ENCODE measurements at regions not wholly inside any gene's neighbourhood (a gene's known extent, or its start where the extent isn't known, plus 50 kb on each side); places are given as distances from the start of the nearest gene placed in this dataset.

DNA sequence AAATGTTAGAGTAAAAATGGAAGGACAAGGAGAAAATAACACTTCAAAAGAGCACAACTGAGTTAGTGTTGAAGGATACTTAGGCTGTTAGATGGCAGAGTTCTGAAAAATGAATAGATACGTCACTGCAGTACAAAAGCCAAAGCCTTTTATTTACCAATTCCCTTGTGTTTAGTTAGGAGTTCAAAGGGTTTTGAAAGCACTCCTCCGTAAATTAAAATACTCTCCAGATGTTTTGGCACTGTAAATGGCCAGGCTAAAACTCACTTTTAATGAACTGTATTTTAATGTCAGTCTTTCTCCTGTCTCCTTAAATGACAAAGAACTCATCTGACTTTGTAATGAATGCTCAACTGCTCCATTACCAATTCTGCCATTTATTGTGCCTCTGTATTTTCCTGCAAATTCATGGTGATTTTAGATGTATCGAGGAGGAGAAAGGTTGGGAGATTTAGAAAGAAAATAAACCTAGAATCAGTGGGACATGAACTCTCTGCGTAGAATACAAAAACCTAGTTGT lies 1727.2 kb downstream of the MAT2B start:
- Histone ChIP-seq H3K27me3 (replicated peaks in 1 of 4; ENCODE audit: control extremely low read depth in 1 of 4, control insufficient read depth in 3 of 4, insufficient read depth in 4 of 4, low read length in 3 of 4) (no peaks in the 10 kb centered on the region), H3K27ac (ENCODE audit: low read length in 2 of 2) (no peak overlapping the region), H3K79me2 (ENCODE audit: control insufficient read depth, insufficient read depth, low read length) (no peaks in the 10 kb centered on the region), H3K9me3 (ENCODE audit: control extremely low read depth in 1 of 3, control insufficient read depth in 2 of 3, insufficient read depth in 1 of 3, low read length in 2 of 3) (no peaks in the 10 kb centered on the region), H3K36me3 (replicated peaks in 1 of 2; ENCODE audit: control extremely low read depth in 1 of 2, control insufficient read depth in 1 of 2, extremely low read depth in 1 of 2, insufficient read depth in 2 of 2, low read length in 1 of 2) (no peaks in the 10 kb centered on the region), H4K20me1 (ENCODE audit: control insufficient read depth, insufficient read depth, low read length, poor library complexity, severe bottlenecking) (no peaks in the 10 kb centered on the region), H3K4me1 (ENCODE audit: control insufficient read depth in 2 of 2, insufficient read depth in 2 of 2, low read length in 2 of 2) (no peaks in the 10 kb centered on the region), H3K9ac (ENCODE audit: low read length) (no peak overlapping the region), H2AFZ (ENCODE audit: insufficient read depth, low read depth, low read length, poor library complexity, severe bottlenecking) (no peak overlapping the region), H3K4me2 (replicated peaks; ENCODE audit: low read depth, low read length, poor library complexity, severe bottlenecking) (no peak overlapping the region), H3K4me3 (ENCODE audit: control extremely low read depth in 1 of 5, extremely low read depth in 1 of 5, insufficient read depth in 1 of 5, low read depth in 2 of 5, low read length in 4 of 5) (no peak overlapping the region)
- no peak for TF ChIP-seq EZH2 (IDR thresholded peaks at IDR 0.05; ENCODE audit: borderline replicate concordance, insufficient read depth, low read depth, low read length, poor library complexity, severe bottlenecking)
- TF ChIP-seq, protein P1, sequence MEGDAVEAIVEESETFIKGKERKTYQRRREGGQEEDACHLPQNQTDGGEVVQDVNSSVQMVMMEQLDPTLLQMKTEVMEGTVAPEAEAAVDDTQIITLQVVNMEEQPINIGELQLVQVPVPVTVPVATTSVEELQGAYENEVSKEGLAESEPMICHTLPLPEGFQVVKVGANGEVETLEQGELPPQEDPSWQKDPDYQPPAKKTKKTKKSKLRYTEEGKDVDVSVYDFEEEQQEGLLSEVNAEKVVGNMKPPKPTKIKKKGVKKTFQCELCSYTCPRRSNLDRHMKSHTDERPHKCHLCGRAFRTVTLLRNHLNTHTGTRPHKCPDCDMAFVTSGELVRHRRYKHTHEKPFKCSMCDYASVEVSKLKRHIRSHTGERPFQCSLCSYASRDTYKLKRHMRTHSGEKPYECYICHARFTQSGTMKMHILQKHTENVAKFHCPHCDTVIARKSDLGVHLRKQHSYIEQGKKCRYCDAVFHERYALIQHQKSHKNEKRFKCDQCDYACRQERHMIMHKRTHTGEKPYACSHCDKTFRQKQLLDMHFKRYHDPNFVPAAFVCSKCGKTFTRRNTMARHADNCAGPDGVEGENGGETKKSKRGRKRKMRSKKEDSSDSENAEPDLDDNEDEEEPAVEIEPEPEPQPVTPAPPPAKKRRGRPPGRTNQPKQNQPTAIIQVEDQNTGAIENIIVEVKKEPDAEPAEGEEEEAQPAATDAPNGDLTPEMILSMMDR (IDR thresholded peaks at IDR 0.05), result no peak
- Mint-ChIP-seq H3K4me1 (no peaks in the 10 kb centered on the region), H3K4me3 (no peak overlapping the region), H3K9me3 (ENCODE audit: insufficient read depth) (no peaks in the 10 kb centered on the region), H3K27me3 (no peaks in the 10 kb centered on the region), H3K27ac (no peak overlapping the region)
- DNase-seq (no peak), ATAC-seq (ENCODE audit: low read depth) (no peak)
- no CpG with 5 or more reads among the region's 4 CpGs for WGBS (ENCODE audit: insufficient coverage)
- ChIA-PET POLR2A (no interaction called here), CTCF (no interaction called here)
- intact Hi-C loops (cut with micrococcal nuclease), result no loop called here

- CTCF ChIA-PET, result no interaction called here
- TF ChIP-seq, protein P1 (IDR thresholded peaks at IDR 0.05), result no peak
- no peak for TF ChIP-seq EZH2 (IDR thresholded peaks at IDR 0.05; ENCODE audit: borderline replicate concordance, insufficient read depth, low read depth, low read length, poor library complexity, severe bottlenecking)
Measured at GRCh38 chr5:165241811-165242210, 1736.4 kb downstream of the MAT2B start.

More at GRCh38 chr5:165241811-165242210, 1736.4 kb downstream of the MAT2B start:
- Histone ChIP-seq H3K9ac (ENCODE audit: low read length) (no peak overlapping the region), H3K27ac (ENCODE audit: low read length in 2 of 2) (no peak overlapping the region), H3K4me1 (ENCODE audit: control insufficient read depth in 2 of 2, insufficient read depth in 2 of 2, low read length in 2 of 2) (no peaks in the 10 kb centered on the region), H3K36me3 (replicated peaks in 1 of 2; ENCODE audit: control extremely low read depth in 1 of 2, control insufficient read depth in 1 of 2, extremely low read depth in 1 of 2, insufficient read depth in 2 of 2, low read length in 1 of 2) (no peaks in the 10 kb centered on the region), H4K20me1 (ENCODE audit: control insufficient read depth, insufficient read depth, low read length, poor library complexity, severe bottlenecking) (no peaks in the 10 kb centered on the region), H3K9me3 (ENCODE audit: control extremely low read depth in 1 of 3, control insufficient read depth in 2 of 3, insufficient read depth in 1 of 3, low read length in 2 of 3) (no peaks in the 10 kb centered on the region), H2AFZ (ENCODE audit: insufficient read depth, low read depth, low read length, poor library complexity, severe bottlenecking) (no peak overlapping the region), H3K4me2 (replicated peaks; ENCODE audit: low read depth, low read length, poor library complexity, severe bottlenecking) (no peak overlapping the region), H3K4me3 (ENCODE audit: control extremely low read depth in 1 of 5, extremely low read depth in 1 of 5, insufficient read depth in 1 of 5, low read depth in 2 of 5, low read length in 4 of 5) (no peak overlapping the region), H3K79me2 (ENCODE audit: control insufficient read depth, insufficient read depth, low read length) (no peaks in the 10 kb centered on the region), H3K27me3 (replicated peaks in 1 of 4; ENCODE audit: control extremely low read depth in 1 of 4, control insufficient read depth in 3 of 4, insufficient read depth in 4 of 4, low read length in 3 of 4) (no peaks in the 10 kb centered on the region)
- DNase-seq (no peak), ATAC-seq (ENCODE audit: low read depth) (no peak)
- intact Hi-C loops (cut with micrococcal nuclease), result no loop called here
- Mint-ChIP-seq H3K9me3 (ENCODE audit: insufficient read depth) (peaks cover 3% of the 10 kb centered on the region), H3K27me3 (no peaks in the 10 kb centered on the region), H3K4me3 (no peak overlapping the region), H3K4me1 (no peaks in the 10 kb centered on the region), H3K27ac (no peak overlapping the region)
- POLR2A ChIA-PET, result no interaction called here
- no CpG with 5 or more reads among the region's 1 CpG for WGBS (ENCODE audit: insufficient coverage)
